ENCODE measurements at regions not wholly inside any gene's neighbourhood (a gene's known extent, or its start where the extent isn't known, plus 50 kb on each side); places are given as distances from the start of the nearest gene placed in this dataset.
"Not testable (repeated sequence)": the region's sequence is repeated elsewhere in the genome, so short reads cannot be mapped to it uniquely, and the experiment has no call there.

DNA sequence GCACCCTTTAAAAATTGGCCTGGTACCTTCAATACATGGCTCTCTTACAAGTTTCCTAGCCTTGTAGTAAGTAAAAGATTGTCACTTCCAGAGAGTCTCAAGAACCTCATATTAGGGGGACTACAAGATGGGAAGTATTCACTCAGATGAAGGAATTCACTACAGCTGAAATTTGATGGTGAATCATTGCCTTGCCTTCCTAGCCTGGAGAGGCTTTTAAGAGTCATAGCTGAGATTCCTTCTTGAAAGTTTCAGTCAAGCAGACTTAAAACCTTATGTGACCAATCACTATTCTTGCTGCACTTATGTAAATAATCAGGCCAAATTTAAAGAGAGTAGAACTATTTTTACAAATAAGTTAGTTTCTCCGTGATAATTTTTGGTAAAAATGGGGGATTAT, 451.6 kb downstream of the TRHDE start:
- no peak for DNase-seq

DNA sequence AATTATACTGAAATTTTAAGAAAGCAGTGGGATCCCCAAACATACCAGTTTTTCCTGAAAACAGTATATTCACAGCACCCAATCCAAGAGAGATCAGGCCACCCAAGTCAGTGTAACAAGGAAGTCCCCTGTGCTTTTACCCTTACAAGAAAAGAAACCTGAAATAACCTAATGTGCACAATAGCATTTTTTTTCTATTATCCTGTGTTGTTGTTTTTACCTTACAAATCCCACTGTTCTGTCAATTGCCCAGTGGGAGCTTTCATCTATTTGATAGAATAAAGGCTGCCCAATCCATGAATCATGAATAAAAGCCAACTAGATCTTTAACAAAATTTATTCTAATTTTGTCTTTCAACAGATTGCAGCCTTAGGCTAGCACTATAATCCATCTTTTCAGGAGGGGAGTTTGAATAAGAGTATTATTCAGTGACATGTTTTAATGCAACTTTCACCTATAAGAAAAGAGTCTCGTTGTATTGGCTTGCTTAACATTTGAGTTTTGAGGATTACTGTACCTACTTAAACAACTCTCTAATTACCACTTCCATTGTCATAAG, 457.4 kb downstream of the TRHDE start:
- no peak for DNase-seq

DNA sequence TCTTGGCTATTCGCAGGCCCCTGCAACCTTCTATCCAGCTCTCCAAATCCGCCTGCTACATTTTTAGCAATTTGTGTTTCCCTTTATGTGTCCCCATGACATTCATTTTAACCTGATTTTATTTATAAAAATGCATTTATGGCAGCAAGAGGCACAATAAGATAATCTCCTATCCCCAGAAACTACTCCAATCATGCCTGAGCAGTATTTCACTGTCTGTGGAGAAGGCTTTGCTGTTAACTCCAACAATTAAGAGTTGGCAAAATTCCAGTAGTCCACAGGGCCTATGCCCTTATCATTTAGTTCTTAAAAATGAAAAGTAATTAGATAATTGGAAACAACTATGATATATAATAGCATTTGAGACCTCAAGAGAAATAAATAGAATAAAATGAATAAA, 462.4 kb downstream of the TRHDE start:
- DNase-seq, result no peak

DNA sequence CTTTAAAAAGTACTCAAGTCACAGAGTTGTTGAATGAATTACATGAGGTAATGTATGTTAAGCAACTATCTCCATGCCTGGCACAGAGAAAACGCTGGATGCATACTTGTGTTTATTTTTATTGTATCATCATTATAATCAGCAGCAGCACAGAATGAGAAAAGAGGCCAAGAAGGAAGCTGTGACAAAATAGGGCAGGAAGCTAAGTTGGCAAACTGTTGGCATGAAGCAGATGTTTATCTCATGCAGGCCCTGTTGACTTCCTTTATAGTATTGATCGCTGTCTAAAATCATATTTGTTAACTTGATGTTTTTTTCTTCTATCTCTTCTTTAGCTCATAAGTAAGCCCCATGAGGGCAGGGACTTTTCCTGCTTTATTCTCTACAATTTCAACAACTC, 466.6 kb downstream of the TRHDE start:
- DNase-seq, result no peak

GRCh38 chr12:72740064-72740463, 467.9 kb downstream of the TRHDE start:
- no peak for DNase-seq

GRCh38 chr12:72742568-72742967, 470.4 kb downstream of the TRHDE start:
- DNase-seq, result no peak

- DNase-seq, result no peak
Observed at GRCh38 chr12:72746048-72746447, 473.9 kb downstream of the TRHDE start.

GRCh38 chr12:72747111-72747849, 475.1 kb downstream of the TRHDE start:
- DNase-seq, result no peak

DNA sequence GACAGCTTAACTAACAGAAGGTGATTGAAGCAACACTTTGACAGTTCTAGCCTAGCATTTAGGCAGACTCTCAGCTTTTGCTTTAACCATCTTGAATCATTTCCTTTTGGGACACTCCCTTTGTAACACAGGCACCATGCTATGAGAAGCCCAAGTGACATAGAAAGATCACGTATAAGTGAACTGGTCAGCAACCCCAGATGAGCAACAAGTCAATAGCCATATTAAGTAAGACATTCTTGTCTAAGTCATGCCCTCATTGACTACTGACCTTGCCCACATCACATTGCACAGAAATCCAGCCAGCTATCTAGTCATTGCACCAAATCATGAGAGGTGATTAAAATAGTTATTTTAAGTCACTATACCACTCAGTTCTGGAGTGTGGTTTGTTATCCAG, 476.8 kb downstream of the TRHDE start:
- no peak for DNase-seq

DNA sequence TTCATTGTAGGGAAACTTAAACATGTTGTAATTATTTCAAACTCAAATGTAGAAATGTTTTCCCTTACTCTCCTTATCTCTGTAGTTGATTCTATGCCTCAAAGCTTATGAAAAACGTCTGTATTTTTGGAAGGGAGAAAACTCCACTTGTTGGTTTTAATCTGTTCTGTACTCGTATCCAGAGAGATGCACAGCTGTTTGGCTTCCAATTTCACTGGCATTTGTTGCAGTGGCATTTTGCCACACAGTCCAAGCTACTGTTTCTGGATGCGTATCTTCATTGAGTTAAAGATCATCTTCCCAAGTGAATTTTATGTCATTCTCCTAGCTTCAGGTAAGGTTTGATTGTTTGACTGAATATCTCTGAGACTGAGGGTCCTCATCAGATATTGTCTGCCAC, 481.4 kb downstream of the TRHDE start:
- DNase-seq, result no peak

- DNase-seq, result not testable (repeated sequence)
Observed at GRCh38 chr12:72754026-72754425, 481.9 kb downstream of the TRHDE start.

- DNase-seq, result no peak
Observed at GRCh38 chr12:72766517-72766916, 494.3 kb downstream of the TRHDE start.

- no peak for DNase-seq
Observed at GRCh38 chr12:72774023-72774422, 501.9 kb downstream of the TRHDE start.

GRCh38 chr12:72777806-72778205, 505.6 kb downstream of the TRHDE start:
- DNase-seq, result no peak

- no peak for DNase-seq
Observed at GRCh38 chr12:72790273-72790672, 518.1 kb downstream of the TRHDE start.

DNA sequence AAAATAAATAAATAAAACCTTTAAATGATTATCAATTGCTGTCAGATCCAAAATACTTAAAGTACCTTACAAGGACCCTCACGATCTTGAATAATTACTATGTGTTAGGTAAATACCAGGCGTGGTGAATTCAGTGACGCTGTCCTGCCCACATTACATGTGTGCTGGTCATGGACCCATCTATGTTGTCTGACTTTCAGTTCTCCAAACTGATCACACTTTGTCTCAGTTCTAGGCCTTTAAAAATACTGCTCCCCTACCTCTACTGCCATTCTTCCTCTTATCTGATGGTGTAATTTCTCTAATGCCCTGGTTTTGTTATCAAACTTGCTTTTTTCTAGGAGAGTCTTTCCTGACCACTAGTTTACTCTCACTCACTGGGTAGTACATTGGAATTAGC, 520.7 kb downstream of the TRHDE start:
- DNase-seq, result no peak

DNA sequence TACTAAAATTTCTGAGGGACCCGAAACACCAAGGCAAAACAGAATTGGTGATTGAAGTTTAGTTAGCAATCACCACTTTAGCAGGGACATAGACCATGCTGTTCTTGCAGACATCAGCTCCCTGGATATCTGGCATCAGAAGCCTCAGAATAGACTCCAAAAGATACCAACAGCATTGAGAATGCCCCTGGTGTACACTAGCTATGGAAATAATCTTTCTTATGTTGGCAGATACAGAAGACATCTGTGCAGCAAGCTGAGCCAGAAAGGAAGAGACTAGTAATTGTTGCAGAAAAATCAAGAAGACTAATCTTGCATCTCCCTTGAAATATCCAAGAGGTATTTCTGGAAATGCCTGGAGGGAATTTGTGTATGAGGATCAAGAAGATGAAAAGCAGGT, 521.6 kb downstream of the TRHDE start:
- DNase-seq, result no peak

GRCh38 chr12:72815421-72815820, 543.3 kb downstream of the TRHDE start:
- DNase-seq, result no peak

DNA sequence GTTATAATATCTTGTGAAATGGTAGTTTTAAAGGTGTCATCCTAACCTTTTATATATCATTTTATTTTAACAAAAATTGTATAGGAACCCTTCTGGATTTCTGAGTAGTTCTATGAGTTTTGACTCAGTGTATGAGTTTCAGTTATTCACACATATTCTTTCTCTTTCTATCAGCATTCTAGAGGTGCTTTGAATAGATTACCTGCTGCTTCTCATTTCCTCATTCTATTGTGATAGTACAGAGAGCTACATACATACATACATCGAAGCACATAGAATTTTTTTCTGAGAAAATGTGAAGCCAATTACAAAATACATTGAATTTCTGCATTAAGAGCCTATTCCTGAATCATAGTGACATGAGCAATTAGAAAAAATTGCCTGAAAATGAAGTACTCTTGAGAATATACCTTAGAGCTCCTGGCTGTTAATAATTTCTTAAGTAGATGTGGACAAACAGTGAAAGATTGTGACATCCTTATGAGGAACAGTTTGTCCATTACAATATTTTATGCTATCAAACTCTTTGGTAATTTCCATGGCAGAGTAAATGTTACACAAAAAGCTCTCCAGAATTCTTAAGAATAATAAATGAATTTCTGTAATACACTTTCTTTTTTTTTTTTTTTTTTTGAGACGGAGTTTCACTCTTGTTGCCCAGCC, 556.6 kb downstream of the TRHDE start:
- DNase-seq, result no peak

- no peak for DNase-seq
Observed at GRCh38 chr12:72829838-72830237, 557.7 kb downstream of the TRHDE start.

DNA sequence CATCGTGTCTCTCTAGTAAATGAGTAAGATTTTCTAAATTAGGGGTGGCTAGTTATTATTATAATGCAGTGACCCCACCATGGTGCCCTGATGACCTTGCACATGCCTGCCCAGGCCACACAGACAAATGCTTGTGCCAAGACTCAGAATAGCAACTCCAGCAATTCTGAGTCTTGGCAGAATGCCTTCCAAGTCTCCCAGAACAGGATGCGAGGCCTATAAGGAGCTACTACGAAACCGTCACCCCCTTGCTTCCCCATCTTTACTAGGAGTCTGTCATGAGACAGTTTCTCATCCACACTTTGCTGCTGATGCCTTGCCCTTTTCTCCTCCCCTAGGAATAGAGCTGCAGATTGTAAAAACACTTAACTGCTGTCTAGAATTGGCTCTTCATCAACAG, 559.9 kb downstream of the TRHDE start:
- DNase-seq, result no peak

- DNase-seq, result no peak
Observed at GRCh38 chr12:72836194-72836593, 564.0 kb downstream of the TRHDE start.

DNA sequence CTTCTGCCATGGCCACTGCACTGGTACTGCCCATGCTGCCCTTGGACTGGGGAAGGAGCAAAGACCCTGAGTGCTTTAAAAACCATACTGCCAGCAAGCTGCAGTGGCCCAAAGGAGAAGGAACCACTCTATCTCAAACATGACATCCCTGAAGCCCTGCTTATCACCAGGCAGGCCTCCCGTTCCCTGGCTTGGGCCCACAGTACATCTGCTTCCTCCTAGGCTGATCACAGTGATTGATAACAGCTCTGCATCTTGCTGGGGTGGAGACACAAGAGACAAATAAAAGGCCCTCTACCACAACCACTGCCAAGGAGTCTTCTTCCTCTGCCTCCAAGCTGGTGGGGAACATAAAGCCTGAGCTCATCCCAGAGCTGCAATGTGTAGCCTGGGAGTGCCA, 567.5 kb downstream of the TRHDE start:
- no peak for DNase-seq

DNA sequence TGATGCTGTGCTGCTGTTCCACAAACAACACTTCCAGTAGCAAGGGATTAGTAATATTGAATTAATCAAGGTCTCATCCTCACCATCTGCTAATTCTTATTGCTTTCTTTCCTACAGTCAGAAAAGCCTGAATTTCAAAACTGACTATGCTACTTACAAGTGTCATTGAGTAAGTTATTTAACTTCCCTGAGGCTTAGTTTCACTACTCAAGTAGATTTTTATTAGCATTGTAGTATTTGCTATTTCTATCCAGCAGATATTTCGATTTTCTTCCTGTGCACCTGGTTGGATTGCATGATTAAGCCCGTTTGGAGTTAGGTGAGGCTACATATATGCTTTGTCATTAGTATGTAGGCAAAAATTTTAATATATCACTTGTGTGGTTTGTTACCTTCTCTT, 591.5 kb downstream of the TRHDE start:
- DNase-seq, result no peak

- DNase-seq, result no peak
Observed at GRCh38 chr12:72865921-72866320, 593.8 kb downstream of the TRHDE start.
